HCEC 1CT (cell line): ENCODE measurements at regions not wholly inside any gene's neighbourhood (a gene's known extent, or its start where the extent isn't known, plus 50 kb on each side); places are given as distances from the start of the nearest gene placed in this dataset.
A peak's percentile ranks its signal among the peaks of the same experiment; 100 is the strongest.
"Not testable (repeated sequence)": the region's sequence is repeated elsewhere in the genome, so short reads cannot be mapped to it uniquely, and the experiment has no call there.

Source experiments
- DNase-seq: peaks from one replicate; pipeline ENCODE4 v3.0.0-alpha.2; 2017

DNA sequence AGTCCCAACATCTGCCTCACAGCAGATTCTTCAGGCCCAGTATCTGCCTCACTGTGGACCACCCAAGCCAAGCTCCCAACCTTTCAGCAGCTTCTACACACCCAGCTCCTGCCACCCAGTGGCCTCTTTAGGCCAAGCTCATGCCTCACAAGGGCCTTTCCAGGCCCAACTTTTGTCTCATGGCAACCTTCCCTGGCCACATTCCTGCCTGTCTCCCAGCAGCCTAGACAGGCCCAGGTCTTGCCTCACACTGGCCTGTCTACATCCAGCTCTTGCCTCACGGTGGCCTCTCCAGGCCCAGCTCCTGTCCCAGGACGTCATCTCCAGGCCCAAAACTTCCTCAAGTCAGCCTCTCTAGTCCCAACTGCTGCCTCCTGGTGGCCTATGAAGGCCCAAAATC is 65.0 kb downstream of the CCDC201 start:
- DNase-seq: not testable (repeated sequence)

DNA sequence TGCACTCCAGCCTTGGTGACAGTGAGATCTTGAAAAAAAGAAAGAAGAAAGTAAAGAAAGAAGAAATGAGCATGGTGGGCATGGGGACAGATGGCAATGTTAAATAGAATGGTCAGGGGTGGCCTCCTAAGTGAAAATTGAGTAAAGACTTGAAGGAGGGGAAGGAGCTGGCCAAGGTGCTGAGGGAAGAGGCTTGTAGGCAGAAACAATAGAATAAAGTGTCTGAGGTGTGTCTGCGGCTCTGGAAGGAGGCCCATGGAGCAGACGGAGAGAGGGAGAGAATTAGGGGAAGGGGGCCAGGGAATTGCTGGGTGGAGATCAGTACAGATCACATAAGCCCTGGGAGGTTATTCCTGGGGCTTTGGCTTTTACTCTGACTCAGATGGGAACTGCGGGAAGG is 70.7 kb downstream of the CCDC201 start:
- not testable (repeated sequence) for DNase-seq

- DNase-seq: peak; percentile 86
These were observed 75.6 kb downstream of the CCDC201 start for GRCh38 chr7:45797264-45797663.

DNA sequence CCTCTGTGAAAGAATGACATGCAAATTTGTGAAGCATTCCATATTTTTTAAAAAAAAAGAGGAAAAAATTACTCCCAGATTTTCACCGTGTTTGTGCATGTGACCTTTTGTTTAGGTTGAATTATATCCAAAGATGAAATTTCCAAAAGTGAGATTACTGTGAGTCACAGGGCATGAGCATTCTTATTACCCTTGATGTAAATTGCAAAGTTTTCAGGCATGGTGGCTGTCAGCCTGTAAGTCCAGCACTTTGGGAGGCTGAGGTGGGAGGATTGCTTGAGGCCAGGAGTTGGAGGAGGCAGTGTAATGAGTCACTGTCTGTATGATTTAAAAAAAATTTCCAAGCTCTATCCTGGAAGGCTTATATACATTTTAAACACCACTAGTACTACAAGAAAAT is 83.2 kb downstream of the CCDC201 start:
- peak; percentile 50 for DNase-seq

GRCh38 chr7:45785724-45786123 is 87.2 kb downstream of the CCDC201 start:
- not testable (repeated sequence) for DNase-seq

- DNase-seq: not testable (repeated sequence)
These were observed 88.1 kb downstream of the CCDC201 start for GRCh38 chr7:45784775-45785174.
